Mesenchymal stem cell (in vitro differentiated cells and primary cell): ENCODE measurements at regions not wholly inside any gene's neighbourhood (a gene's known extent, or its start where the extent isn't known, plus 50 kb on each side); places are given as distances from the start of the nearest gene placed in this dataset.

Experiments used
- DNase-seq: peaks from one replicate; pipeline ENCODE4 v3.0.0-alpha.2; 2013
- H2AFZ ChIP-seq: one replicate; pipeline ENCODE4 v1.6.1; 2013; ENCODE audit warnings: low read depth, mild to moderate bottlenecking, control low read depth, inconsistent platforms, low read length, moderate library complexity
- H2AK5ac ChIP-seq: 2 replicates; pipeline ENCODE4 v1.6.1; 2013; ENCODE audit warnings: low read length, moderate library complexity, mild to moderate bottlenecking, inconsistent platforms; ENCODE audit not compliant: severe bottlenecking
- H2BK120ac ChIP-seq: one replicate; pipeline ENCODE4 v1.6.1; 2013; ENCODE audit warnings: low read depth, mild to moderate bottlenecking, inconsistent platforms, low read length, moderate library complexity
- H2BK12ac ChIP-seq, 2 experiments: one replicate each; pipeline ENCODE4 v1.6.1; 2013; ENCODE audit warnings: inconsistent platforms in 2 of 2, low read length in 2 of 2, mild to moderate bottlenecking in 2 of 2, moderate library complexity in 2 of 2, control low read depth in 1 of 2
- H2BK15ac ChIP-seq: one replicate; pipeline ENCODE4 v1.6.1; 2013; ENCODE audit warnings: mild to moderate bottlenecking, low read depth, inconsistent platforms; ENCODE audit not compliant: poor library complexity, severe bottlenecking
- H2BK5ac ChIP-seq: 2 replicates; pipeline ENCODE4 v1.6.1; 2013; ENCODE audit warnings: low read depth, mild to moderate bottlenecking, low read length, control low read depth, inconsistent platforms; ENCODE audit not compliant: poor library complexity, severe bottlenecking
- H3K14ac ChIP-seq, 2 experiments: one replicate each; pipeline ENCODE4 v1.6.1; 2013; ENCODE audit warnings: inconsistent platforms in 2 of 2, low read length in 2 of 2, control low read depth in 1 of 2, mild to moderate bottlenecking in 1 of 2, moderate library complexity in 1 of 2
- H3K18ac ChIP-seq, 2 experiments: one replicate each; pipeline ENCODE4 v1.6.1; 2013; ENCODE audit warnings: inconsistent platforms in 2 of 2, low read length in 2 of 2, control low read depth in 1 of 2, low read depth in 1 of 2, mild to moderate bottlenecking in 1 of 2
- H3K23ac ChIP-seq, 2 experiments: one replicate each; pipeline ENCODE4 v1.6.1; 2013; ENCODE audit warnings: inconsistent platforms in 2 of 2, low read length in 2 of 2, mild to moderate bottlenecking in 2 of 2, moderate library complexity in 2 of 2, control low read depth in 1 of 2
- H3K27ac ChIP-seq: 2 replicates; pipeline ENCODE4 v1.5.1; 2013; ENCODE audit warnings: mild to moderate bottlenecking, moderate library complexity, low read length, control low read depth, inconsistent platforms; ENCODE audit not compliant: poor library complexity, severe bottlenecking
- H3K27me3 ChIP-seq, 2 experiments: 2 replicates each; pipeline versions ENCODE4 v1.6.1 to v1.7.0; 2013; ENCODE audit warnings: low read length in 2 of 2, mild to moderate bottlenecking in 2 of 2, moderate library complexity in 2 of 2, control low read depth in 1 of 2, inconsistent platforms in 1 of 2; ENCODE audit not compliant: control insufficient read depth in 1 of 2, insufficient read depth in 1 of 2
- H3K36me3 ChIP-seq, 2 experiments: 2 replicates each; pipeline versions ENCODE4 v1.6.1 to v1.7.0; 2013; ENCODE audit warnings: low read length in 2 of 2, control low read depth in 1 of 2, inconsistent platforms in 1 of 2, low read depth in 1 of 2, mild to moderate bottlenecking in 1 of 2; ENCODE audit not compliant: insufficient read depth in 2 of 2, control insufficient read depth in 1 of 2
- H3K4ac ChIP-seq, 2 experiments: one replicate each; pipeline ENCODE4 v1.6.1; 2013; ENCODE audit warnings: inconsistent platforms in 2 of 2, low read length in 2 of 2, mild to moderate bottlenecking in 2 of 2, moderate library complexity in 2 of 2, control low read depth in 1 of 2, low read depth in 1 of 2
- H3K4me1 ChIP-seq: 2 replicates; pipeline ENCODE4 v1.6.1; 2013; ENCODE audit warnings: low read depth, low read length, control low read depth; ENCODE audit not compliant: control insufficient read depth, insufficient read depth
- H3K4me2 ChIP-seq: 2 replicates; pipeline ENCODE4 v1.6.1; 2013; ENCODE audit warnings: low read length, mild to moderate bottlenecking, inconsistent platforms; ENCODE audit not compliant: poor library complexity, severe bottlenecking
- H3K4me3 ChIP-seq, 2 experiments: 2 replicates each; pipeline versions ENCODE4 v1.5.1 to v1.7.0; 2013; ENCODE audit warnings: low read length in 2 of 2, mild to moderate bottlenecking in 2 of 2, control low read depth in 1 of 2, low read depth in 1 of 2; ENCODE audit not compliant: insufficient read depth in 1 of 2
- H3K79me1 ChIP-seq: replicated peaks from 2 replicates; pipeline ENCODE4 v1.6.1; 2013; ENCODE audit warnings: mild to moderate bottlenecking, control low read depth, low read length, inconsistent platforms; ENCODE audit not compliant: poor library complexity, severe bottlenecking
- H3K9ac ChIP-seq: 2 replicates; pipeline ENCODE4 v1.7.0; 2013; ENCODE audit warnings: mild to moderate bottlenecking, low read length, moderate library complexity
- H3K9me3 ChIP-seq: 2 replicates; pipeline ENCODE4 v1.7.0; 2013; ENCODE audit warnings: mild to moderate bottlenecking, low read length; ENCODE audit not compliant: control insufficient read depth
- H4K8ac ChIP-seq: one replicate; pipeline ENCODE4 v1.6.1; 2013; ENCODE audit warnings: inconsistent platforms, mild to moderate bottlenecking, low read length, moderate library complexity
- H4K91ac ChIP-seq: one replicate; pipeline ENCODE4 v1.6.1; 2013; ENCODE audit warnings: mild to moderate bottlenecking, low read length, inconsistent platforms
- WGBS: methylation state at CpG from one replicate; pipeline ENCODE4 v1.1.7; 2013; ENCODE audit warnings: mixed read lengths; 5-methylcytosine and 5-hydroxymethylcytosine counted together

DNA sequence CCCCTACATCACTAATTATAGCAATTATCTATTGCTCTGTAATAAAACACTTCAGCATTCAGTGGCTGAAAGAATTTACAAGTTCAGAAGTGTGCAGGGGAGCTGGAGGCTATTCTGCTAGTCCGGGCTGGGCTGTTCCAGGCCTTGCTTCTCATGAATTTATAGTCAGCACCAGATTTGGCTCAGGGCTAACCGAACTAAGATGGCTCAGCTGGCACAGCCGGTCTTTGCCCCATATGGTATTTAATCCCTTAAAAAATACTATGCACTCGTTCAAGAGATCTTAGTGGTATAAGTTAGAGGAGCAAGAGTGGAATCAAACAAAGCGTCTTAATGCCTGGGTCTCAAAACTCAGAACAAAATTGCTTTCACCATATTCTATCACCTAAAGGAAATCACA is 932.9 kb downstream of the XPNPEP1 start:
- Histone ChIP-seq H2BK15ac (no peak overlapping the region), H4K8ac (no peak overlapping the region), H3K27ac (no peak overlapping the region), H4K91ac (no peak overlapping the region), H3K9me3 (no peaks in the 10 kb centered on the region), H3K23ac (no peak overlapping the region), H2BK5ac (no peak overlapping the region), H3K9ac (no peak overlapping the region), H3K18ac (no peak overlapping the region), H2AK5ac (no peak overlapping the region), H3K4ac (peak overlapping the region in 1 of 2 experiments; percentile 15), H2BK12ac (no peak overlapping the region), H3K79me1 (no peaks in the 10 kb centered on the region), H3K14ac (no peak overlapping the region), H3K27me3 (no peaks in the 10 kb centered on the region), H3K4me1 (no peaks in the 10 kb centered on the region), H3K36me3 (no peaks in the 10 kb centered on the region), H2BK120ac (no peak overlapping the region), H2AFZ (no peak overlapping the region), H3K4me3 (no peak overlapping the region), H3K4me2 (no peak overlapping the region)
- no peak for DNase-seq
- WGBS, result 93% methylated on average over 3 of the region's 5 CpGs

DNA sequence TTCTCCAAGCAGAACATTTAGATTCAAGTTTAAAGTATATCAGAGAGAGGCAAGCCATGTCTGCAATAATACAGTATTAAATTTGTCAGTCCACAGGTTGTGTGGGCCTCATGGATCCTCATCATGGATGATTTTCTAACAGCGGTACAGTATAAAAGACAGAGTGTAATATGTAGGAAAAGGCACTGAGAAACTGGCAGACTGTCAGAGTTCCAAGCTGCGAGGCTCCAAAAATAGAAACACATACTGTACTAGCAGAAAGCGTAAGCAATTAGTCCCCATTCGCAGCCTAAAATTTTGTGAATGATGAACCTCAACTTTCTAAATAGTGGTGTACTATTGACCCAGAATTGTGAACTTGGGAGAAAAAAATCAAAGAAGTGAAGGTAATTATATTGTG is 933.3 kb downstream of the XPNPEP1 start:
- Histone ChIP-seq H4K91ac (no peak overlapping the region), H2BK12ac (no peak overlapping the region), H2BK120ac (no peak overlapping the region), H2BK15ac (no peak overlapping the region), H3K36me3 (no peaks in the 10 kb centered on the region), H3K9me3 (no peaks in the 10 kb centered on the region), H3K4me2 (no peak overlapping the region), H3K4ac (no peak overlapping the region), H3K27ac (no peak overlapping the region), H2AK5ac (no peak overlapping the region), H3K79me1 (no peaks in the 10 kb centered on the region), H3K27me3 (no peaks in the 10 kb centered on the region), H2BK5ac (no peak overlapping the region), H3K9ac (no peak overlapping the region), H3K23ac (no peak overlapping the region), H4K8ac (no peak overlapping the region), H3K14ac (no peak overlapping the region), H2AFZ (no peak overlapping the region), H3K4me3 (no peak overlapping the region), H3K4me1 (no peaks in the 10 kb centered on the region), H3K18ac (no peak overlapping the region)
- 96% methylated on average over 2 of the region's 4 CpGs for WGBS
- no peak for DNase-seq

DNA sequence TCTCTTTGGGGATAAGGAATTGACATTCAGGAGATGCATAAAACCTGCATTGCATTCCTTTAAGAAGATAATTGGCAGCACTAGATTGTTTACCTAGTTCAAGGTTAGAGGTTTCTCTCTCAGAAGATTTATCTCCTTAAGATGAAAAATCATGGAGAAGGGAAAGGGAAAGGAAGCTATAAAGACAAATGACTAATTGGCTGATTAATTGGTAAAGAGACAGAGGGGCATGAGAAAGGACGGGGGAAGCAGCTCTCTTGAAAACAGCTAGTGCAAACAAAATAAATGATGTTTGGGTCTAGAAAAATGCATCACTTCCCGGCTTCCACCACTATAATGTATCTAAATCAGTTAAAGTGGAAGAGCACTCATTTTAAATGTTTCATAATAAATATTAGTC is 941.2 kb downstream of the XPNPEP1 start:
- H3K4me1 ChIP-seq, result no peaks in the 10 kb centered on the region
- 0% methylated on average over 1 of the region's 2 CpGs for WGBS
- H3K4ac ChIP-seq, result no peak overlapping the region
- H2BK120ac ChIP-seq, result no peak overlapping the region
- peaks cover 9% of the 10 kb centered on the region for H3K9me3 ChIP-seq
- H2BK5ac ChIP-seq, result no peak overlapping the region
- no peak overlapping the region for H3K27ac ChIP-seq
- H2AK5ac ChIP-seq, result no peak overlapping the region
- H3K9ac ChIP-seq, result no peak overlapping the region
- H2AFZ ChIP-seq, result no peak overlapping the region
- no peak overlapping the region for H3K23ac ChIP-seq
- no peak overlapping the region for H3K14ac ChIP-seq
- H3K79me1 ChIP-seq, result no peaks in the 10 kb centered on the region
- no peak overlapping the region for H2BK12ac ChIP-seq
- no peak overlapping the region for H3K18ac ChIP-seq
- H3K27me3 ChIP-seq, result no peaks in the 10 kb centered on the region
- no peak overlapping the region for H3K4me3 ChIP-seq
- peak; percentile 80 for DNase-seq
- H3K4me2 ChIP-seq, result no peak overlapping the region
- no peak overlapping the region for H4K91ac ChIP-seq
- H4K8ac ChIP-seq, result no peak overlapping the region
- H3K36me3 ChIP-seq, result no peaks in the 10 kb centered on the region
- H2BK15ac ChIP-seq, result no peak overlapping the region

DNA sequence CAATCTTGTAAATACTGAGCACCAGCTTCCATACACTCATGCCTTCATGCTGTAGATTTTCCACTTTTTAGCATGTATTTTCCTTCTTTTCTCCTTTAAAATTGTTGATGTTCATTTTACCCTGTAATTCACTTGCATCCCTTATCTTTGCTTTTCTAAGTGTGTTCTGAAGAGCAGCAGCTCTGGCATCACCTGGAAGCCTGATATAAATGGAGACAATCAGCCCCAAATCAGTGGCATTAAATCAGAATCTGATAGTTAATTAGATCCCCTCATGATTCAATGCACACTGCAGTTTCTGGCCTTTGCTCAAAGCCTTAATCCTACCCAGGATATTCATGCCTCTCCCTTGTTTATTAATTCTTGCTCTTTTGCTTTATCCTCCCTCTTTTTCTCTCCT is 942.4 kb downstream of the XPNPEP1 start:
- H2BK12ac ChIP-seq, result no peak overlapping the region
- peaks cover 18% of the 10 kb centered on the region for H3K9me3 ChIP-seq
- H2BK15ac ChIP-seq, result no peak overlapping the region
- no peaks in the 10 kb centered on the region for H3K79me1 ChIP-seq
- no peak overlapping the region for H4K8ac ChIP-seq
- H3K14ac ChIP-seq, result no peak overlapping the region
- no peak overlapping the region for H3K23ac ChIP-seq
- H3K27ac ChIP-seq, result no peak overlapping the region
- peak overlapping the region in 1 of 2 experiments; percentile 67 for H3K4ac ChIP-seq
- no peak overlapping the region for H4K91ac ChIP-seq
- no peaks in the 10 kb centered on the region for H3K36me3 ChIP-seq
- H2AFZ ChIP-seq, result no peak overlapping the region
- no peak overlapping the region for H2BK5ac ChIP-seq
- H3K4me3 ChIP-seq, result no peak overlapping the region
- H3K9ac ChIP-seq, result no peak overlapping the region
- H3K4me1 ChIP-seq, result no peaks in the 10 kb centered on the region
- H3K18ac ChIP-seq, result no peak overlapping the region
- H2BK120ac ChIP-seq, result no peak overlapping the region
- H3K27me3 ChIP-seq, result no peaks in the 10 kb centered on the region
- no peak overlapping the region for H2AK5ac ChIP-seq
- H3K4me2 ChIP-seq, result no peak overlapping the region
- no peak for DNase-seq
